Endothelial cell of umbilical vein (primary cell): ENCODE measurements at regions not wholly inside any gene's neighbourhood (a gene's known extent, or its start where the extent isn't known, plus 50 kb on each side); places are given as distances from the start of the nearest gene placed in this dataset.

ENCODE experiments used
- BruUV-seq: library from RNA; stranded (reverse); fragments of 400-500 nt; replicated peaks from 2 replicates; lab custom pipeline; 2021; lab: Mats Ljungman, UMichigan
- CTCF ChIA-PET: fragments of 300-600, 350-600 bp; sonication (Branson Sonifier 250); formaldehyde crosslinking; loops from one replicate; lab custom pipeline; 2021; ENCODE audit warnings: antibody characterized with exemption, inconsistent platforms; lab: Charles Lee
- POLR2A ChIA-PET: fragments of 300-600, 350-600 bp; sonication (Branson Sonifier 250); formaldehyde crosslinking; loops from one replicate; lab custom pipeline; 2021; ENCODE audit warnings: antibody characterized with exemption, inconsistent platforms; lab: Charles Lee
- DNase-seq: peaks from one replicate; pipeline ENCODE4 v3.0.0-alpha.2; 2011; ENCODE audit warnings: low read depth, low spot score
- FAIRE-seq: peaks from 2 replicates; lab custom pipeline; 2011; peaks lifted over from hg19 to GRCh38; lab: Jason Lieb, UNC
- H2AFZ ChIP-seq: 2 replicates; pipeline ENCODE4 v1.6.0; 2012; ENCODE audit warnings: low read depth, low read length, control low read depth, inconsistent platforms
- H3K27ac ChIP-seq: 2 replicates; pipeline ENCODE4 v1.5.1; 2011; ENCODE audit warnings: low read depth, mild to moderate bottlenecking, control low read depth, low read length, moderate library complexity; ENCODE audit not compliant: insufficient read depth
- H3K27me3 ChIP-seq, 2 experiments: 2 replicates each; pipeline versions ENCODE4 v1.6.0 to v1.6.1; 2011; ENCODE audit warnings: low read length in 2 of 2, mixed read lengths in 1 of 2; ENCODE audit not compliant: control insufficient read depth in 2 of 2, insufficient read depth in 2 of 2
- H3K36me3 ChIP-seq, 2 experiments: 2 replicates in 1 of 2; 3 replicates in 1 of 2; pipeline ENCODE4 v1.5.1; 2011; ENCODE audit warnings: low read length in 2 of 2, mild to moderate bottlenecking in 1 of 2, moderate library complexity in 1 of 2; ENCODE audit not compliant: control insufficient read depth in 2 of 2, insufficient read depth in 2 of 2; ENCODE audit errors: extremely low read depth in 1 of 2
- H3K4me1 ChIP-seq: 3 replicates; pipeline ENCODE4 v1.5.1; 2011; ENCODE audit warnings: mild to moderate bottlenecking, low read length; ENCODE audit not compliant: control insufficient read depth, insufficient read depth; ENCODE audit errors: extremely low read depth
- H3K4me2 ChIP-seq: 2 replicates; pipeline ENCODE4 v1.6.1; 2011; ENCODE audit warnings: low read length, control low read depth, mixed read lengths; ENCODE audit not compliant: insufficient read depth
- H3K4me3 ChIP-seq, 3 experiments: fragments of 200-600 bp in 1 of 3; sonication (generic), shearing (Covaris generic) in 1 of 3; replicated peaks in 1 of 3; 2 replicates each; pipeline ENCODE4 v1.5.1; 2011 to 2016; ENCODE audit warnings: control low read depth in 3 of 3, low read length in 3 of 3, mild to moderate bottlenecking in 2 of 3, inconsistent platforms in 1 of 3, low read depth in 1 of 3, moderate library complexity in 1 of 3; ENCODE audit not compliant: insufficient read depth in 1 of 3
- H3K79me2 ChIP-seq: 2 replicates; pipeline ENCODE4 v1.6.0; 2012; ENCODE audit warnings: low read length, inconsistent platforms; ENCODE audit not compliant: control insufficient read depth, insufficient read depth
- H3K9ac ChIP-seq: replicated peaks from 2 replicates; pipeline ENCODE3; 2011; ENCODE audit warnings: low read length, control low read depth; ENCODE audit not compliant: insufficient read depth; ENCODE audit errors: extremely low read depth
- H3K9me1 ChIP-seq: replicated peaks from 3 replicates; pipeline ENCODE4 v1.6.0; 2011; ENCODE audit warnings: mild to moderate bottlenecking, low read length; ENCODE audit not compliant: control insufficient read depth, insufficient read depth; ENCODE audit errors: extremely low read depth
- H3K9me3 ChIP-seq: replicated peaks from 2 replicates; pipeline ENCODE4 v1.5.1; 2012; ENCODE audit warnings: low read length, inconsistent platforms; ENCODE audit not compliant: control insufficient read depth, insufficient read depth
- H4K20me1 ChIP-seq: replicated peaks from 2 replicates; pipeline ENCODE3; 2011; ENCODE audit warnings: mild to moderate bottlenecking, low read length; ENCODE audit not compliant: control insufficient read depth, insufficient read depth; ENCODE audit errors: extremely low read depth
- GATA2 ChIP-seq: IDR thresholded peaks from 2 replicates; pipeline ENCODE4 v1.7.0; 2011; ENCODE audit warnings: low read depth, mild to moderate bottlenecking, moderate library complexity, mixed read lengths, low read length; ENCODE audit not compliant: insufficient read length, insufficient read depth
- POLR2AphosphoS5 ChIP-seq: IDR thresholded peaks from 2 replicates; pipeline ENCODE4 v1.6.1; 2012; ENCODE audit warnings: low read depth, mild to moderate bottlenecking, control low read depth, low read length, moderate library complexity; ENCODE audit not compliant: insufficient read depth
- dilution Hi-C: fragments of 300-500 bp; cut with MboI; formaldehyde crosslinking; loops from one replicate; pipeline ENCODE4 v1.15.0; 2019; ENCODE audit warnings: low sequenced_read_pairs; ENCODE audit not compliant: extremely low pct_ligation_motif_present
- intact Hi-C: fragments of 100-400 bp; cut with micrococcal nuclease; formaldehyde crosslinking; loops from one replicate; pipeline ENCODE4 v1.10.0; 2022
- TF ChIP-seq, protein P1 (sequence below), 2 donors: IDR thresholded peaks; 1 replicate in 1 of 2; 2 replicates in 1 of 2; pipeline ENCODE4 v1.5.1; 2011; ENCODE audit warnings: low read length in 2 of 2, mild to moderate bottlenecking in 2 of 2, moderate library complexity in 2 of 2, control low read depth in 1 of 2, inconsistent platforms in 1 of 2, low read depth in 1 of 2; ENCODE audit not compliant: insufficient read depth in 1 of 2; ENCODE audit errors: extremely low read depth in 1 of 2

DNA sequence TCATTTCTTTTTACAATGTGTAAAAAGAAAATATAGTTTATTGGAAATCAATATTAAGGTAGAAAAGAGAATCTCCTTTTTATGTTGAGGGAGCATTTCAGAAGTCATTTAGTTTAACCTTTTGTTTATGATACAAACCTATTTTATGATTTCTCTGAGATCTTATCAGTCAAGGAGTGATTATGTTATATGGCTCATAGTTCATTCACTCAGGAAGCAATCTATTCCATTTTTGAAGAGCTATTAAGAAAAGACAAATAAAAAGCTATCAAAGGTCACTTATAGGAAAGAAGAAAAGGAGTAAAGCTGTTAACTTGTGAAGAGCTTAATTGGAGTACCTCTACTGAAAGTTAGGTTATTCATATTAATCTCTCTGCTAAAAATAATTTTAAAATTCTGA lies 526.6 kb upstream of the JAG1 start:
- no peak overlapping the region for H3K9ac ChIP-seq
- H3K79me2 ChIP-seq: no peaks in the 10 kb centered on the region
- BruUV-seq: no TSS peak
- no peaks in the 10 kb centered on the region for H3K36me3 ChIP-seq
- H3K27me3 ChIP-seq: no peaks in the 10 kb centered on the region
- CTCF ChIA-PET: interaction anchor here (0.9 kb wide), 1 partner anchor 526 kb away, joined by 3 read pairs; no protein-coding TSS in a partner anchor
- no peaks in the 10 kb centered on the region for H3K9me1 ChIP-seq
- POLR2A ChIA-PET: interaction anchor here (0.6 kb wide), 1 partner anchor 231 kb away, joined by 5 read pairs; no protein-coding TSS in a partner anchor
- no peak overlapping the region for H3K27ac ChIP-seq
- H3K4me2 ChIP-seq: no peak overlapping the region
- no peak overlapping the region for H3K4me3 ChIP-seq
- H4K20me1 ChIP-seq: no peaks in the 10 kb centered on the region
- TF ChIP-seq, protein P1, sequence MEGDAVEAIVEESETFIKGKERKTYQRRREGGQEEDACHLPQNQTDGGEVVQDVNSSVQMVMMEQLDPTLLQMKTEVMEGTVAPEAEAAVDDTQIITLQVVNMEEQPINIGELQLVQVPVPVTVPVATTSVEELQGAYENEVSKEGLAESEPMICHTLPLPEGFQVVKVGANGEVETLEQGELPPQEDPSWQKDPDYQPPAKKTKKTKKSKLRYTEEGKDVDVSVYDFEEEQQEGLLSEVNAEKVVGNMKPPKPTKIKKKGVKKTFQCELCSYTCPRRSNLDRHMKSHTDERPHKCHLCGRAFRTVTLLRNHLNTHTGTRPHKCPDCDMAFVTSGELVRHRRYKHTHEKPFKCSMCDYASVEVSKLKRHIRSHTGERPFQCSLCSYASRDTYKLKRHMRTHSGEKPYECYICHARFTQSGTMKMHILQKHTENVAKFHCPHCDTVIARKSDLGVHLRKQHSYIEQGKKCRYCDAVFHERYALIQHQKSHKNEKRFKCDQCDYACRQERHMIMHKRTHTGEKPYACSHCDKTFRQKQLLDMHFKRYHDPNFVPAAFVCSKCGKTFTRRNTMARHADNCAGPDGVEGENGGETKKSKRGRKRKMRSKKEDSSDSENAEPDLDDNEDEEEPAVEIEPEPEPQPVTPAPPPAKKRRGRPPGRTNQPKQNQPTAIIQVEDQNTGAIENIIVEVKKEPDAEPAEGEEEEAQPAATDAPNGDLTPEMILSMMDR (IDR thresholded peaks at IDR 0.05; ENCODE audit: extremely low read depth in 1 of 2, insufficient read depth in 1 of 2, low read depth in 1 of 2, low read length in 2 of 2): no peak
- TF ChIP-seq GATA2: peak; percentile 79
- H2AFZ ChIP-seq: no peak overlapping the region
- peaks cover 9% of the 10 kb centered on the region for H3K4me1 ChIP-seq
- dilution Hi-C loops (no loop called here), intact Hi-C loops (loop anchor here (5.0 to 10.0 kb wide), 3 partner anchors 88 to 436 kb away; no protein-coding TSS in a partner anchor)
- no peaks in the 10 kb centered on the region for H3K9me3 ChIP-seq
- DNase-seq (no peak), FAIRE-seq (no peak)

DNA sequence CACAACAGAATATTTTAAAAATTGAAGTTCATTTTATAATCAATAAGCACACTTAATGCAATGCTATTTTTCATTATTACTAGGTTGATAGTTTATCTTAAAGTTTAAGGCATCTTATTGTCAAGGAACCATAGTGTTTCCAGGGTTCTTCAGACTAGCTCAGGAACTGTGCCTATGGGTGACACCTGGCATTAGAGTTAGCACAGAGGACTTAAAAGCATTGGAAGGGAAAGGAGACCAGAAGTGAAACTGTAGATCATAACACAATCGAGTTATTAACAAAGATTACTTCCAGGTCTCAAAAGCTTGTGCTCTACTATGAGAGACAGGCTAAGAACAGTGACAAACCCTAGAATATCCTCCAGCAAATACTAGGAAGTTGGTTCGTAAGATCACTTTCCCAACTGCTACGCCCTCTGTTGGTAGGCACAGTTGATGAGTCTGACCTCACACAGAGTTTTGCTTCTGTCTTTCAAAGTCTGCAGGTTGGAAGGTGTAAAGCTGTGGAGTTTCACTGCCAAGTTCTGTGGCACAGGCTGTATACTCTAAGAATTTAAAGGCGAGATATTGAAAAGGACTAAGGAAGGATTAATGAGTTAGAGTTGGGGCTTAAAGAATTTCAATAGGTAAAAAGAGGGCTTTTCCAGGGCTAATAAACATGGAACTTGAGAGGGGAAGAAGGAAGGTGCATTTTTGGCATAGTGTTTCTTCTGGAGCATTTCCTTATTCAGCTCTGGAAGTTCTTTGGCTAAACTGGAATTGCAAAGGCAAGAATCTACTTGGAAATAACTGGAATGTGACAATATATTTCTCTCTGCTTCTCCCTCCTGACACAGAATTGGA lies 531.3 kb upstream of the JAG1 start:
- dilution Hi-C loops (no loop called here), intact Hi-C loops (loop anchor here (1.0 to 10.0 kb wide), 11 partner anchors 70 to 738 kb away; no protein-coding TSS in a partner anchor)
- ChIA-PET POLR2A (interaction anchor here (0.6 kb wide), 1 partner anchor 338 kb away, joined by 3 read pairs; no protein-coding TSS in a partner anchor), CTCF (interaction anchor here (0.6 to 4.5 kb wide), 59 partner anchors 9 to 1588 kb away, joined by 3 to 55 read pairs (median 4); partner anchors contain the start of gene JAG1)
- TF ChIP-seq, protein P1 (IDR thresholded peaks at IDR 0.05; ENCODE audit: extremely low read depth in 1 of 2, insufficient read depth in 1 of 2, low read depth in 1 of 2, low read length in 2 of 2): peak; percentile 78 to 87
- TF ChIP-seq POLR2AphosphoS5: no peak
- Histone ChIP-seq H3K4me3 (no peak overlapping the region), H4K20me1 (no peaks in the 10 kb centered on the region), H3K9ac (no peak overlapping the region), H3K9me1 (no peaks in the 10 kb centered on the region), H3K4me2 (no peak overlapping the region), H3K36me3 (no peaks in the 10 kb centered on the region), H3K27ac (no peak overlapping the region), H3K4me1 (no peaks in the 10 kb centered on the region), H2AFZ (no peak overlapping the region), H3K9me3 (no peaks in the 10 kb centered on the region), H3K79me2 (no peaks in the 10 kb centered on the region), H3K27me3 (no peaks in the 10 kb centered on the region)
- FAIRE-seq: peak; percentile 89
- BruUV-seq: no TSS peak
- peak; percentile 79 for DNase-seq
